MCF 10A (cell line): ENCODE measurements at regions not wholly inside any gene's neighbourhood (a gene's known extent, or its start where the extent isn't known, plus 50 kb on each side); places are given as distances from the start of the nearest gene placed in this dataset.

Source experiments
- BruUV-seq: library from RNA; stranded (reverse); fragments of 400-500 nt; replicated peaks from 2 replicates; lab custom pipeline; 2021; lab: Mats Ljungman, UMichigan
- CTCF ChIA-PET: fragments of 300-600 bp; sonication (Branson Sonifier 250); formaldehyde crosslinking; extraction: SDS; loops from one replicate; lab custom pipeline; 2021; ENCODE audit warnings: antibody characterized with exemption, inconsistent platforms; lab: Yijun Ruan, JAX
- POLR2A ChIA-PET: fragments of 300-600, 350-650 bp; sonication (Branson Sonifier 250); formaldehyde crosslinking; extraction: SDS; loops from one replicate; lab custom pipeline; 2020; ENCODE audit warnings: antibody characterized with exemption, inconsistent platforms; lab: Yijun Ruan, JAX
- DNase-seq: peaks from one replicate; pipeline ENCODE4 v3.0.0-alpha.2; 2018; ENCODE audit not compliant: unreplicated experiment
- H3K27ac Mint-ChIP-seq: one replicate; pipeline ENCODE4 v1.8.0; 2022; ENCODE audit warnings: mild to moderate bottlenecking, low read depth, mixed read lengths; ENCODE audit not compliant: unreplicated experiment
- H3K27me3 Mint-ChIP-seq: one replicate; pipeline ENCODE4 v1.8.0; 2022; ENCODE audit warnings: mixed read lengths; ENCODE audit not compliant: insufficient read depth, unreplicated experiment
- H3K36me3 Mint-ChIP-seq: one replicate; pipeline ENCODE4 v1.8.0; 2022; ENCODE audit warnings: mild to moderate bottlenecking, moderate library complexity, mixed read lengths; ENCODE audit not compliant: insufficient read depth, unreplicated experiment
- H3K4me1 Mint-ChIP-seq: one replicate; pipeline ENCODE4 v1.8.0; 2022; ENCODE audit warnings: mixed read lengths; ENCODE audit not compliant: insufficient read depth, unreplicated experiment
- H3K4me3 Mint-ChIP-seq: one replicate; pipeline ENCODE4 v1.8.0; 2022; ENCODE audit warnings: mild to moderate bottlenecking, moderate library complexity, mixed read lengths; ENCODE audit not compliant: unreplicated experiment
- H3K9me3 Mint-ChIP-seq: one replicate; pipeline ENCODE4 v1.8.0; 2022; ENCODE audit warnings: mixed read lengths; ENCODE audit not compliant: unreplicated experiment
- intact Hi-C: fragments of 100-400 bp; cut with micrococcal nuclease; formaldehyde crosslinking; loops from 2 replicates; pipeline ENCODE4 v1.14.1; 2022
- TF ChIP-seq, protein P1 (sequence below): fragments of 200-600 bp; IDR thresholded peaks from one replicate; pipeline ENCODE4 v1.8.0; 2022; ENCODE audit warnings: antibody characterized with exemption, mild to moderate bottlenecking; ENCODE audit not compliant: unreplicated experiment

GRCh38 chr10:75297021-75297599 is 61.4 kb upstream of the COMTD1 start:
- ChIA-PET CTCF (interaction anchor here (0.6 to 2.0 kb wide), 4 partner anchors 11 to 62 kb away, joined by 3 to 10 read pairs (median 4); no protein-coding TSS in a partner anchor), POLR2A (interaction anchor here (0.9 to 4.1 kb wide), 5 partner anchors 8 to 104 kb away, joined by 3 to 40 read pairs (median 9); partner anchors contain the start of gene ZNF503)
- H3K36me3 Mint-ChIP-seq = no peaks in the 10 kb centered on the region
- DNase-seq = no peak
- BruUV-seq = no TSS peak
- no peak overlapping the region for H3K4me3 Mint-ChIP-seq
- H3K4me1 Mint-ChIP-seq = no peaks in the 10 kb centered on the region
- intact Hi-C loops = no loop called here
- no peak overlapping the region for H3K27ac Mint-ChIP-seq
- peaks cover 11% of the 10 kb centered on the region for H3K9me3 Mint-ChIP-seq
- H3K27me3 Mint-ChIP-seq = no peaks in the 10 kb centered on the region
- TF ChIP-seq, protein P1, sequence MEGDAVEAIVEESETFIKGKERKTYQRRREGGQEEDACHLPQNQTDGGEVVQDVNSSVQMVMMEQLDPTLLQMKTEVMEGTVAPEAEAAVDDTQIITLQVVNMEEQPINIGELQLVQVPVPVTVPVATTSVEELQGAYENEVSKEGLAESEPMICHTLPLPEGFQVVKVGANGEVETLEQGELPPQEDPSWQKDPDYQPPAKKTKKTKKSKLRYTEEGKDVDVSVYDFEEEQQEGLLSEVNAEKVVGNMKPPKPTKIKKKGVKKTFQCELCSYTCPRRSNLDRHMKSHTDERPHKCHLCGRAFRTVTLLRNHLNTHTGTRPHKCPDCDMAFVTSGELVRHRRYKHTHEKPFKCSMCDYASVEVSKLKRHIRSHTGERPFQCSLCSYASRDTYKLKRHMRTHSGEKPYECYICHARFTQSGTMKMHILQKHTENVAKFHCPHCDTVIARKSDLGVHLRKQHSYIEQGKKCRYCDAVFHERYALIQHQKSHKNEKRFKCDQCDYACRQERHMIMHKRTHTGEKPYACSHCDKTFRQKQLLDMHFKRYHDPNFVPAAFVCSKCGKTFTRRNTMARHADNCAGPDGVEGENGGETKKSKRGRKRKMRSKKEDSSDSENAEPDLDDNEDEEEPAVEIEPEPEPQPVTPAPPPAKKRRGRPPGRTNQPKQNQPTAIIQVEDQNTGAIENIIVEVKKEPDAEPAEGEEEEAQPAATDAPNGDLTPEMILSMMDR = no peak

DNA sequence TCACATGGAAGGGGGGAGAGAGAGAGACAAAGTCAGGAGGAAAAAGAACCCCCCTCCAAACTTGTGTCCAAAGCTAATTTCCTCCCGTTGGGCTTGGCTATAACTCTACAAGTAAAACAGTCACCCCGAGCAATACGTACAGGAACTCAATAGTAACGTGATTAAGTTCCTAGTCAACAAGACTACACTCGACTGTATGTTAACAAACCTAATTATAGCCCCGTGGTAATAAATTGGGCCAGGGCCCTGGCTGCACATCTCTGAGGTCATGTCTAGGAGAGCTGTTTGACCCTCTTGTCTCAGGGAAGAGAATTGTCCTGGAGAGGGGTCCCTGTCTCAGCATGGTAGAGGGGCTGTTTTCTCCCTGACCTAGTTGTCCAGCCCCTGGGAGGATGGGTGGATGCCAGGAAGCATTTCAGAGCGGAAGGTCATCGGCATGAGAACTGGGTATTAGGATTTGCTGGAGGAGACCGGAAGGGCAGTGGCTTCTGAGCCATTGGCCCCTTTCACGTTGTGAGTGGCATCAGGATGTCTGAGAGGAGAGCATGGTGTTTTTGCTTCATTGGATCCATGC is 60.2 kb upstream of the COMTD1 start:
- TF ChIP-seq, protein P1 = no peak
- Mint-ChIP-seq H3K36me3 (no peaks in the 10 kb centered on the region), H3K27ac (no peak overlapping the region), H3K9me3 (peaks cover 4% of the 10 kb centered on the region), H3K4me3 (no peak overlapping the region), H3K27me3 (no peaks in the 10 kb centered on the region), H3K4me1 (no peaks in the 10 kb centered on the region)
- no peak for DNase-seq
- POLR2A ChIA-PET = interaction anchor here (0.6 to 4.1 kb wide), 17 partner anchors 9 to 771 kb away, joined by 3 to 64 read pairs (median 5); partner anchors contain the start of gene ZNF503
- intact Hi-C loops = loop anchor here (1.0 to 2.0 kb wide), 2 partner anchors 63 to 104 kb away; no protein-coding TSS in a partner anchor
- no TSS peak for BruUV-seq
- CTCF ChIA-PET = interaction anchor here (0.6 to 3.4 kb wide), 11 partner anchors 14 to 677 kb away, joined by 3 to 10 read pairs (median 4); no protein-coding TSS in a partner anchor

DNA sequence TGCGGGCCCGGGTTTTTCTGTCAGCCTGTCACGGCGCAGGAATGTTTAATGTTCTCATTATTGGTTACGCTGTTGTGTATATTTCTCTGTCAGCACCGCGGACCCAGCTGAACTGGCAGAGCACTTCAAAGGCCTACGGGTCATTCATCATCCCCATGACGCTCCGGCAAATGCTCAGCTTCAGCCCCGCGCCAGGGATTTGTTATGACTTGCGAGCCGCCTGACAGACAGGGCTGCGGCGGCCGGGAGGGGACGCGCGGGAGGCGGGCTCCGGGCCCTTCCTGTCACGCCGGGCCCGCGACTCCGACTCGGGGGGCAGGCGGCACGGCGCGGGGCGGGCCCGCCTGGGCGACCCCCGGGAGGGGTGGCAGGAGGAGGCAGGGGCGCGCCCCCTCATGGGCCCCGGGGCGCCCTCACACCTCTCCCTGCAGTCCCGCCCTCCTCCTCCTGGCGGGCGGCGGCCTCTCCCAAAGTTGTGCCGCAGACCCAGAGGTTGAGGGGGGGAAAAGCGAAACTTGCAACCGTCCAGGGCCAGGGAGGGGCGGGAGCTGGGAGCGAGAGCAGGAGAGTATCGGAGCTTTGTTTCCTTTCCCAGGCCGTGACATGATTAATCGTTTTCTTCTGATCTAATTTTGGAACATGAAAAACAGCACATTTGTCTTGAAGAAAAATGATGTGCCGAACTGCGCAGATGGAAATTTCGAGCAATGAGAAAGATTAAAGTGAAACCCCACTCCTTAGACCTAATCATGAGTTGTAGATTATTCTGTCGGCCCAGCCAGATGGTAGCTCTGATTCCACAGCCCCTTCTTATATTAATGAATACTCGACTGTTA is 59.3 kb upstream of the COMTD1 start:
- POLR2A ChIA-PET = interaction anchor here (0.5 to 4.1 kb wide), 21 partner anchors 10 to 615 kb away, joined by 3 to 64 read pairs (median 4); partner anchors contain the start of gene ZNF503
- no peaks in the 10 kb centered on the region for H3K36me3 Mint-ChIP-seq
- peaks cover 6% of the 10 kb centered on the region for H3K9me3 Mint-ChIP-seq
- TSS peak; percentile 61 for BruUV-seq
- no peaks in the 10 kb centered on the region for H3K27me3 Mint-ChIP-seq
- H3K4me1 Mint-ChIP-seq = no peaks in the 10 kb centered on the region
- peak; percentile 91 for DNase-seq
- H3K4me3 Mint-ChIP-seq = no peak overlapping the region
- TF ChIP-seq, protein P1 = peak; percentile 23
- intact Hi-C loops = loop anchor here (1.0 to 2.0 kb wide), 2 partner anchors 64 to 105 kb away; no protein-coding TSS in a partner anchor
- H3K27ac Mint-ChIP-seq = no peak overlapping the region
- CTCF ChIA-PET = interaction anchor here (0.7 to 3.4 kb wide), 8 partner anchors 17 to 102 kb away, joined by 3 to 8 read pairs (median 4); no protein-coding TSS in a partner anchor
